COLO668 (cell line): ENCODE measurements at regions not wholly inside any gene's neighbourhood (a gene's known extent, or its start where the extent isn't known, plus 50 kb on each side); places are given as distances from the start of the nearest gene placed in this dataset.

Experiments
- DNase-seq: peaks from one replicate; lab custom pipeline; 2025; ENCODE audit not compliant: unreplicated experiment; lab: John Stamatoyannopoulos, UW

DNA sequence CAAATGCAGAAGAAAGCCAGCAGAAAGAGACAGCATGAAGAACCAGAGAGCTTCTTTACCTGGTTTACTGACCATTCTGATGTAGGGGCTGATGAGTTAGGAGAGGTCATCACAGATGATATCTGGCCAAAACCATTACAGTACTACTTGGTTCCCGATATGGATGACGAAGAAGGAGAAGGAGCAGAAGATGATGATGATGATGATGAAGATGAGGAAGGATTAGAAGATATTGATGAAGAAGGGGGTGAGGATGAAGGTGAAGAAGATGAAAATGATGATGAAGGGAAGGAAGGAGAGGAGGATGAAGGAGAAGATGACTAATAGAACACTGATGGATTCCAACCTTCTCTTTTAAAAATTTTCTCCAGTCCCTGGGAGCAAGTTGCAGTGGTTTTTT lies 178.2 kb upstream of the CRY1 start:
- no peak for DNase-seq

GRCh38 chr12:107275530-107275929 lies 182.2 kb upstream of the CRY1 start:
- DNase-seq, result no peak

- DNase-seq, result no peak
Observed at GRCh38 chr12:107277855-107278254, 184.5 kb upstream of the CRY1 start.

DNA sequence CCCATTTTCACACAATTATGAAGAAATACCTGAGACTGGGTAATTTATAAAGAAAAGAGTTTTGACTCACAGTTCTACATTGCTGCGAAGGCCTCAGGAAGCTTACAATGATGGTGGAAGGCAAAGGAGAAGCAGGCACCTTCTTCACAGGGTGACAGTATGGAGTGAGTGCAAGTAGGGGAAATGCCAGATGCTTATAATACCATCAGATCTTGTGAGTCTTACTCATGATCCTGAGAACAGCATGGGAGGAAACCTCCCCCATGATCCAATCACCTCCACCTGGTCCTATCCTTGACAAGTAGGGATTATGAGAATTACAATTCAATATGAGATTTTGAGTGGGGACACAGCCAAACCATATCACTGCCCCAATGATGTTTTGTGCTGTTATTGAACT lies 189.3 kb upstream of the CRY1 start:
- DNase-seq, result no peak

DNA sequence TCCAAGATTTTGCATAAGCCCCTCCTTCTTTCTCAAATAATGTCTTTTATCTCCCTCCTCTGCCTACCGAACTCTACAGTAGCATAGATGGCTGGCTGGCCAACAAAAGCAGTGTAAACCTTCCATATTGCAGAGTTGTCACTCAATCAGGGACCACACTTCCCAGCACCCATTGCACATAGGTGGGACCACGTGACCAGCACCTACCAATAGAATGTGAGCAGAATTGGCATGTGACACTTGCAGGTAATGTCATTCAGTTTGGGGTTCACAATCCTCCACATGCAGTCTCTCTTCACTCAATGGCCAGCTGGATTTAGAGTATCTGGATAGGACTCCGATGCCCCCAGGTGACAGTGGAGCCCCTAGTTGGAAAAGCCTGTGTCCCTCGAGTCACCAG lies 190.3 kb upstream of the CRY1 start:
- no peak for DNase-seq

DNA sequence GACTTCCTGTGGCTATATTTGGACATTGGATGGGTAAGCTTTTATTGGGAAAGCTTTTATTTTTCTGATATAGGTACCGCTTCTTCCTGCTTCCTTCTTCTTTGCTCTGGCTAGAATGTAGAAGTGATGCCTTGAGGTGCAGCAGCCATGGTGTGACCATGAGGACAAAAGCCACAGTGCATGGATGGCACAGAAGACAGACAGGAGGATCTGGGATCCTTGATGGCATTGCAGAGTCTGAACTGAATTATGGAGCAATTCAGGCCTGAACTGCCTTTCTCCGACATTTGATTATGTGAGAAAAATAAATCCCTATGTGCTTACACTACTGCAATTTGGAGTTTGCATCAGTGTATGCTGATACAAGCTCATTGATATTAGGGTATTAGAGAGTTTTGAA lies 191.3 kb upstream of the CRY1 start:
- DNase-seq, result no peak

- no peak for DNase-seq
Observed at GRCh38 chr12:107287436-107288413, 194.4 kb upstream of the CRY1 start.

GRCh38 chr12:107288414-107289127 lies 195.2 kb upstream of the CRY1 start:
- DNase-seq, result no peak

GRCh38 chr12:107291018-107291417 lies 197.7 kb upstream of the CRY1 start:
- no peak for DNase-seq

GRCh38 chr12:107296681-107297089 lies 203.3 kb upstream of the CRY1 start:
- no peak for DNase-seq

- no peak for DNase-seq
Observed at GRCh38 chr12:107302649-107303341, 209.4 kb upstream of the CRY1 start.

DNA sequence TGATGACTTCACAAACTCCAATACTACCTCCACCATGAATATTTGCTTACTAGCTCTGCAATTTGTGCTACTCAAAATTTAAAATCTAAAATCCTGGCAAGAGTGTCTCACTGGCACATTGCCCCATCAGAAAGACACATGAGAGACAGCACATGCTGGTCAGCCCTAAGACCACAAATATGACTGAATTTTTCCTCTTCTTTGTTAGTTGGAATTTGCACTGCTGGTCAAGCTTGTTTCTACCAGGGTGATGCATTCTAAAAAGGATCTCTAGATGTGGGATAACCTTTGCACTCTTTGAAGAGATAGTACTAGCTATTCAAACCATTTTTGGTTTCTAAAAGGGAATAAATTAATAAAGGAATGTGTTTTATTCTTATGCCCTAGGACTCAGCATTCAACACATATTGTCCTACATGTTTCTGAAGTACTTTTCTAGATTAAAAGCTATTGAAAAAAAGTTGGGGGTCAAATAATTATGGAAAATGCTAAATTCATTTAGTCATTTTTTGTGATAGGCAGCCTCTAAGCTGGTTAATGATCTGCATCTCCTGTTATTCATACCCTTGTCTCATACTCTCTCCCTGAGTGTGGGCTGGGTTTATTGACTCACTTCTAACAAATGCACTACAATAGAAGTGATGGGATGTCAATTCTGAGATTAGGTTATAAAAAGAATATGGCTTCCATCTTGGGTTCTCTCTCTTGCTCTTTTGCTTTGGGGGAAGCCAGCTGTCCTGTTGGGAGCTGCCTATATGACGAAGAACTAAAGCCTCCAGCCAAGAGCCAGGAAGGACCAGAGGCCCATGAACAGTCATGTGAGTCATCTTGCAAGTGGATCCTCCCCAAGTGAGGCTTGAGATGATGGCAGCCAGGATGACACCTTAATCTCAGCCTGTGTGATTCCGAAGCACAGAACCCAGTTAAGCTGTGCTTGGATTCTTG lies 211.5 kb upstream of the CRY1 start:
- DNase-seq, result no peak

- no peak for DNase-seq
Observed at GRCh38 chr12:107306141-107306659, 212.9 kb upstream of the CRY1 start.

GRCh38 chr12:107308310-107308709 lies 215.0 kb upstream of the CRY1 start:
- no peak for DNase-seq

GRCh38 chr12:107309020-107309419 lies 215.7 kb upstream of the CRY1 start:
- DNase-seq, result no peak

DNA sequence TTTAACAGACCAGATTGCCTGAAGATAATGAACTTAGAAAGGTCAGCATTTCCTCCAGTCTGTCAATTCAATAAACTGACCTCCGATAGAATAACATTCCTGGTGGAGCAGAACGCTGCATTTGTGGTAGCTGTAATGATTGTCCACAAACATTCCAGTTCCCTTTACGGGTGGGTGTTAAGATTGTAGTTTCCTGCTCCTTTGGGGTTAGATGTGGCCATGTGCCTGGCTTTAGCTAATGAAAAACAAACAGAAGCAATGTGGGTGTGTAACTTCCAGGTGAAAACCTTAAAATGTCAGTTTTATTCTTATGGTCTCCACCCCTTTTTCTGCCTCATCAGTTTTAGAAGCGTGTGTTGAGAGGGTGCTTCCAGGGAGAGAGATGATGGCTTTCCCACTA lies 217.3 kb upstream of the CRY1 start:
- no peak for DNase-seq

- no peak for DNase-seq
Observed at GRCh38 chr12:107311682-107312081, 218.3 kb upstream of the CRY1 start.

DNA sequence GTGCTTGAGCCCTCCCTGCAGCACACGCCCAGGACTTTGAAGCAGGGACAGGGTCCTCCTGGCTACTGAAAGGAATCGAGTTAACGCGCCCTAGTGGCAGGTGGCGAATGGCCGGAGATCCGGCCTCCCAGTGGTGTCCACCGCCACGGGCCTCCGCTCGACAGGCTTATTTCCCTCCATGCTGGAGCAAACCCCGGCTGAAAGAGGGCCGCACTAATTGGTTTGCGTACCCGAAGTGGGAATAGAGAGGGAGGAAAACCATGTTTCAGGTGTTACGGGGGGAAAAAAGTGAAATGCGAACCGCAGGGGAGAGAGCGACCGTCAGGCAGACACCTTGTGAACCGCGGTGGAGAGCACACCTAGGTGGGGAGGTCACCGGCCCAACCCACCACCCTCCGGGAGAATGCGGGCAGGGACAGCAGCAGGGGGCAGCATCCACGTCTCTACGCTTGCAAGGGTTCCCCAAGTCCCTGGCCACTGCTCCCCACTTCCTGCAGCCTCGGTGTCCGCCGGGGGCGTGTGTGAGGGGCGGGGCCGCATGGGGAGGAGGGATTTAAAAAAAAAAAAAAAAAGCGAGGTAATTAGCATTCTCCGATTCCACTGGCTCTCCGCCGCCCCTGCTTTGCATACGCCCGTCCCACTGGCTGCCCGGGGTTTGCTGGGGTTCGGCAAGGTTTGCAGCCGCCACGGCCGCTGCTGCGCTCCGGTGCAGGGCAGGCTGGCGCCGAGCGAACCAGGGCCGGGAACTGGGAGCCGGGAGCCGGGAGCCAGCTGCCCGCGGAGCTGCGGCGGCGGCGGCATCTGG lies 224.6 kb upstream of the CRY1 start:
- peak; percentile 38 for DNase-seq

GRCh38 chr12:107318556-107318805 lies 225.1 kb upstream of the CRY1 start:
- DNase-seq, result no peak
